ENCODE measurements at regions not wholly inside any gene's neighbourhood (a gene's known extent, or its start where the extent isn't known, plus 50 kb on each side); places are given as distances from the start of the nearest gene placed in this dataset.
A peak's percentile ranks its signal among the peaks of the same experiment; 100 is the strongest.
"Not testable (repeated sequence)": the region's sequence is repeated elsewhere in the genome, so short reads cannot be mapped to it uniquely, and the experiment has no call there.

DNA sequence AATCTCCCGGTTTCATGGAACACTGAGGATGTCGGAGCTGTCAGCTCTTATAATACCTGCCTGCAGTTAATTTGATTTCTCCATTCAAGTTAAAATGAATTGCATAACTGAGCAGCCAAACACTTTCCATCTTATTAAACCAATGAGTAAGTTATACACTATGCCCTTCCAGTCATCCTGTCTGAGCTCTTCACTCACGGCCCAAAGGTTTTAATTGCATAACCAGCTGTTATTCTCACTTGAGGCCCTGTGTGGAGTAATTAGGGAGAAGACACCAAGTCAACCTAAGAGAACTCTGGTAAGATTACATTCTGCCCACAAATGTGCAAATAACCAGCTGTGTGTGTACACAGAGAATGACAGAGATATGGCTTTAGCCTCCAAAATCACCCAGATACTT is 303.5 kb downstream of the TBC1D4 start:
- no peak for DNase-seq (ENCODE audit: low spot score)

DNA sequence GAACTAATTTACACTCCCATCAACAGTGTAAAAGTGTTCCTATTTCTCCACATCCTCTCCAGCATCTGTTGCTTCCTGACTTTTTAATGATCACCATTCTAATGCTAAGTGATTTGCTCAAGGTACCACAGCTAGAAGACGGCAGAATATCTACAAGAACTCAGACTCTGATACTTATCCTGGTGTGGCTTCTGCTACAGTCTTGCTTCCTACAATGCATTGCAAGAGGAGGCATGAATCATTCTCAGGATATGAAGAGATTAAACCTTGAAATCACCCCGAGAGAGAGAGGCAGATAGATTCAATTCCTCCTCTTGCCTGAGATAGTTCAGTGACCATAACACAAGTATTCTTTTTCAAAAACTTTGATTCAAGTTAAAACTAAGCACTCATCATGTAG is 306.4 kb downstream of the TBC1D4 start:
- DNase-seq (ENCODE audit: low spot score): no peak

DNA sequence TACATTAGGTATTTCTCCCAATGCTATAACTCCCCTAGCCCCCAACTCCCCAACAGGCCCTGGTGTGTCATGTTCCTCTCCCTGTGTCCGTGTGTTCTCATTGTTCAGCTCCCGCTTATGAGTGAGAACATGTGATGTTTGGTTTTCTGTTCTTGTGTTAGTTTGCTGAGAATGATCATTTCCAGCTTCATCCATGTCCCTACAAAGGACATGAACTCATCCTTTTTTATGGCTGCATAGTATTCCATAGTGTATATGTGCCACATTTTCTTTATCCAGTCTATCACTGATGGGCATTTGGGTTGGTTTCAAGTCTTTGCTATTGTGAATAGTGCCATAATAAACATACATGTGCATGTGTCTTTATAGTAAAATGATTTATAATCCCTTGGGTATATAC is 306.9 kb downstream of the TBC1D4 start:
- not testable (repeated sequence) for DNase-seq (ENCODE audit: low spot score)

DNA sequence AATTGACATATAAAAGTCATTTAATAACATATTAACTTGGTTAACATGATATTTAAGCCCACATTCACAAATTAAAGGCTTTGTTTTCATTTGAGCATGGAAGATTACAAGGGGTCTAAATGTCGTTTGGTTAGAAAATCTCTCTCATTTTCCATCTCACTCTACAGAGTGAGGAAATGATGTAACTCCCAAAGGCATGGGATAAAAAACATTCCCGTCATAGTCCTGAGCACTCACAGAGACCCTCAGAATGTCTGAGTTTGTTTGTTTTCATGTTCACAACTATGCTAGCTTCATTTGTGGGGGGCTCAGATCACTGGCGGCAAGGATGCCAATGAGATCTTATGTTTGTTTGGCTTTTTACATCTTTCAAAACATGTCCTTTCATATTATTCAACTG is 307.5 kb downstream of the TBC1D4 start:
- no peak for DNase-seq (ENCODE audit: low spot score)

DNA sequence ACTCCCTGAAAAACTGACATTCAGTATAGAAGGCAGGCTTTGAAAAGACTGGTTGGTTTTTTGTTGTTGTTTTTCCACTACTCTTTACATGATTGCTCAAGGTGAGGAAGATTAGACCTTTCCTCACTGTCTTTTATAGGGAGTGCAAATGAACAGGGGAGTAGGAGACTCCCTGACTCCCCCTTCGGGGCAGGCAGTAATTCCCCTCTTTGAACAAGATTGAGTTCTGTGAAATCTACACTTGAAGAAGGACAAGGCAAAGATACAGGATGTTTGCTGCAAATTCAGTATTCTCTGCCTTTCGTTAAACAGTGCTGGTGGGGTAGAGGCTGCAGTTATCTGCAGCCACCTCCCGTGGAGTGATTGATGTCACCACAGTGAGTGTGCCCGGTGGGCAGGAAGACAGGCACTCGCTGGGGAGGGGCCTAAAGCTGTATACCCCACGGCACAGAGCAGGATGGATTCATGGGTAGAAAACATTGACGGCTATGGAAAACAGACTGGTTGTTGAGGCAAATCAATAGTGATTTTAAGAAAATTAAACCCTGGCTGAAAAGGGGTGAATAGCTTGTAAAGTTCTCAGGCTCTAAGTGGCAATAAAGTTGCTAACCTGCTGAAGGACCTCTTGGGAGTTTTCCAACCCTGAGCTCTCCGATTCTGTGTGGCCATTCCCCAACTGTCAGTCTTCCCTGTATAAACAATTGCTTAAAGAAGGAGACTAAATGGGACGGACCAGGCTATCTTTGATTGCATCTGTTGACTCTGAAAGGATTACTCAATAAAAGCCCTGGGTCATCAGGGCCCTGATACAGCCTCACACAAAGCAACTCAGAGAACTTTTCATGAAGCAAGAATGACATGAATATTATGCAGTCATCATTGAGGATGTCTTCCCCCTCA is 308.3 kb downstream of the TBC1D4 start:
- DNase-seq (ENCODE audit: low spot score): no peak

DNA sequence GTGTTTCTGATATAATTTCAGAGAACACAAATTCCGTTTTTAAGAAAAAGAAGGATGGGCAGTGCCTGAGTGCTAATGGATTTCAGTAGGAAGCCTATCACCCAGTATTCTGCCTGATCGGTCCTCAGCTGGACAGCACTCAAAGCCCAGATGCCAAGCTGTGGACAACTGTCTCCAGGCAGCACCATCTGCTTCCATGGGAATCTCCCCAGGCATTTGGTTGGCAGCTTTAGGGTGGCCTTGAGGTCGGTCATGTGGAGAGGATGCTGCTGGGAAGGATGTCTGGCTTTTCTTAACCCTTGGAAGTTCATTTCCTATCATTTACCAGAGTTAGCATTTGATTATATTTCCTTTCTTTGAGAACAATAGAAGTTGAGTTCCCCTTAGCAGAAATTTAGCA is 311.7 kb downstream of the TBC1D4 start:
- no peak for DNase-seq (ENCODE audit: low spot score)

DNA sequence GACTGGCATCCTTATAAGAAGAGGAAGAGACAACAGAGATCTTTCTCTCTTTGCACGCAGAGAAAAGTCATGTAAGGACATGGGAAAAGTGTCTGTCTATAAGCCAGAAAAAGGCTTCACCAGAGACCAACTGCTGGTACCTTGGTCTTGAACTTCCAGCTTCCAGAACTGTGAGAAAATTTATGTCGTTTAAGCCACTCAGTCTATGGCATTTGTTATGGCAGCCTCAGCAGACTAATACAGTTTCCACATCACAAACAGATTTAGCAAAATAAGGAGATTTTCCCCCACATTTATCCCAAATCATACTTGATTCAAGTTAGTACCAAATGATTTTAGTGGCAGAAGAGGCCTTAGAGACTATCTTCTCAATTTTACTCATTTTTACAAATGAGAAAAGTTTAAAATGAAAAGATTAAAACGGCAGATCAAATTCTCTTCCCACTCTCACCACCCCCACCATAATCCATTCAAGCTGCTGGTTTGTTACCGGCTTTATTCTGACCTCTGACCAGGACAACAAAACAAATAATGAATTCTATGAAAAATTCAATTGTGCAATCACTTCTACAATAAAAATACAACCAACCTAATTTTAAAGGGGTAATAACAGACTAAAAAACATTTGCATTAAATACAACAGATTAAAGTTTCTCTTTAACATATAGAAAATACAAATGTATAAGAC is 316.3 kb downstream of the TBC1D4 start:
- no peak for DNase-seq (ENCODE audit: low spot score)

DNA sequence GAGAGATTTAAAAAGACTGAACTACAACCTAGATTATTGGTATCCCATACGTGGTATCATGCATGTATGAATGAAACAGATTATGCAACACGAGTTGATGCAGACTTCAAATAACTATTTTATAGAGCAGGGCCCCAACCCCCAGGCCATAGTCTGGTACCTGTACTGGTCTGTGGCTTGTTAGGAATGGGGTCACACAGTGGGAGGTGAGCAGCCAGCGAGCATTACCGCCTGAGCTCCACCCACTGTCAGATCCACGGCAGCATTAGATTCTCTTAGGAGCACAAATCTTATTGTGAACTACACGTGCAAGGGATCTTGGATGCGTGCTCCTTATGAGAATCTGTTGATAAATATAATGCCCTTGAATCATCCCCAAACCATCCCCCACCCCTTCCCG is 320.2 kb downstream of the TBC1D4 start:
- no peak for DNase-seq (ENCODE audit: low spot score)

DNA sequence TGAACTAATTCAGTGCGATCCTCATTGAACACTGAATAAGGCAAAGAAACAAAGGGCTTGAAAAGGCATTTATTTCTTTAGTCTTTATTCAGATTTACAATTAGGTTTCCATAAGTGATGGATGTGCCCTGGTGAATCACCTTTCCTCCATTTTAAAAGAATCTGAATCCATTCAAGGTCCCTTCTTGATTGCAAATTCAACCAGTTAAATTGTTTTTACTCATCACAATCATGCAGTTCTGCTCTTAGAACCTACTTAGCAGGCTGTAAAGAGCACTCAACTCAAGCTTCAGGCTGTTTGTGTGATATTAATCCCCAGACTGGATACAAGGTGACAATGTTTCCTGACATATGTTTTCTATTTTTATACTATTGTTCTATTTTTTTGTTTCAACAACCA is 321.0 kb downstream of the TBC1D4 start:
- no peak for DNase-seq (ENCODE audit: low spot score)

DNA sequence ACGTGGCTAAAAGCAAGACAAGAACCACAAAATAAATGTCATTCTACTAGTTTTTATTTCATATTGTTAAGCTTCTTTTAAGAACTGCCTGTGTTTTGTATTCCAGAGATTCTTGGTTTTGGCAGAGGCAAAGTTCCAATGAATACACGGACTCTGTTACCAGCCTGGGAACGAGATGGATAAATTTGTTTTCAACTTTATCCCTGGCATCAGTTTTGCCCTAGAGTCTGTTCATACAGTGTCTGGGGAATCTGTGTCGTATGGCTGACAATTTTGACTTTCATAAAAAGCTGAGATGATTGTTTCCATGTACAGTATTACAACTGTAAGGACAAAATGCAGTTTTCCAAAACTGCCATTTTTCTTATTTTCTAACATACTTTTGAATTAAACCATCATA is 327.6 kb downstream of the TBC1D4 start:
- no peak for DNase-seq (ENCODE audit: low spot score)

DNA sequence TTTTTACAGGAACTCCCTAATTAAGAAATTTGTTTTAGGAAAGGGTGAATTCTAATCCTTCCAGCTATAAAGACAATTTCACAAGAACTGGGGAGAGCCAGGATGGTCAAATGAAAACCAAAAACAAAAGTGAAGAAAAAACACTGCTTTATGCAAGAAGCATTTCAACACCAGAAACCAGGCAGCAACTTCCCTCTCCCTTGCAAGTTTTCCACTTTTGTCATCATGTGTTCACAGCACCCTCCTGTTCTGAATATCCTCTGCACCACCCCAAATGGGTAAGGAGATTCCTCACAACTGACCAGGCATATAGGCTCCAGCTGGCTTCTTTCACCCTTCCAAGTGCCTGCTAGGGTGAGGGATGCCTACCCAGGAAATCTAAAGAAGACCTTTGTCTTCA is 328.1 kb downstream of the TBC1D4 start:
- DNase-seq (ENCODE audit: low spot score): no peak

DNA sequence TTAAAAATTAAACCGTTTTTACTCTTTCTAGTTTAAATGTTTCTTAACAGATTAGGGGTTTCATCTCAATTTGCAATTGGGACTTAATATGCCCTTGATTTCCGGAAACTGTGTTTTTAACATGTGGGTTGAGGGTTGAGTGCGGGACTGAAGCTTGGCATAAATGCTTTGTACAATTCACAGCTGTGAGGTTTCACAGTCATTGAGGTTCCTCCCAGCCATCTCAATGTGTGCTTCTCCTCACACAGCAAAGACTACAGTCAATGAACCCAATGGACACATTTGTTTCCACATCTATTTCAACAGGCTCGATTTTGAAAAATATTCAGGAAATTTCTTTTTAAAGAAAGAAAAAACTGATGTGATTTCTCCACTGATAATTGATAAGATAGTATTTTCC is 328.6 kb downstream of the TBC1D4 start:
- DNase-seq (ENCODE audit: low spot score): no peak

DNA sequence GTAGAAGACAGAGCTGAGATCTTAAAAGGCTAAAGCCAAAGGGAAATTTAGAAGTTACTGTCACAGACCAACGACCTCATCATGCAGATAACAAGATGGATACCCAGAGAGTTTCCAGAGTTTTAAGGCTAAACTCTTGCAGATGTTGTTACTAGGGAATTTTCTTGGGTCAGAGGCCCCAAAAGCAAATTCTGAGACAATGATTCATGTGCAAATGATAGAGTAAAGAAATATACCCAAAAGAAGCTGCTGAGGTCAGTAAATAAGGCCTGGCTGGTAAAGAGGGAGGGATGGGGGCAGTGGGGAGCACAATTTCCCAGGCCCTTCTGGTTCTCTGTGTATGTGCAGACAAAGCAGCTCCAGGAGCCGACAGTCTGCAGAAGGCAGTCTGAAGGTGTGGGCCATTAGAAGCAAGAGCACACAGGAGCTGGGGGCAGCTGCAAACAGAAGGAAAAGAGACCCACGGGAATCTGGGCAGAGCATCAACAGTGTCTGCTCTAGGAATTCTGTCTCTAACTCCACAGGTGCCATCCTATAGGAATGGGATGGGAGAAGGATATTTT is 330.8 kb downstream of the TBC1D4 start:
- DNase-seq (ENCODE audit: low spot score): no peak

DNA sequence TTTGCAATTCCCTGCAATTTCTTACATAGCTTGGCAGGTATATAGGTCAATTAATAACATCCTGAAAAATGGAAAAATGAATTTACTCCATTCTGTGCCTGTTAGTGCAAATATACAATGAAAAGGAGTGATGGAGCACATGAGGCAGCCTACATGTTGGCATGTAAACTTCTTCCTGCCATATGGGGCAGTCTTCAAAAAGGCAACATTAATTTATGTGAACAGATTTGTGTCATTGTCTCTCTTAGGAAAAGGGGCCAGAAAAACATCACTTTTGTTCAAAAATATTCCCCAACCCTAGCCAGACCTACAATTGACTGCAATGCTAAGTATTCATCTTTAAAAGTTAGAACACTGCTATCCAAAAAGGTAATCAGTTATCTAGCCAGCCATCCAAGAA is 332.2 kb downstream of the TBC1D4 start:
- DNase-seq (ENCODE audit: low spot score): no peak

DNA sequence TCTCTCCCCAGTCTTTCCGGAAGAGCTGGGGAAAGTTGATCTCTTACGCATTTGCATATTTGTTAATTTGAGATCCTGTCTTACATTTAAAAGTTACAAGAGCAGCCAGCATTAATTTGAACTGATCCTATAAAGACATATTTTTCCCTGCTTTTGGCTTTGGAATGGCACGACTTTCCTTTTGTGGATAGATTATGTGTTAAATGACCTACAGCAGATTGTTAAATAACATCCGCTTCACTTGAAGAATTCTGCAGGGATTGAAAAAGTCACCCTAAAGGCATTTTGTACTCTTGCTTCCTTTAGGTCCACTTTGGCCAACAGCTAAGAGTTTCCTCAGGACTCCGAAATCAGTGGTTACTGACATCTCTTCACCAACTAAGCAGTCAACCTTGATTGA is 334.0 kb downstream of the TBC1D4 start:
- DNase-seq (ENCODE audit: low spot score): no peak

DNA sequence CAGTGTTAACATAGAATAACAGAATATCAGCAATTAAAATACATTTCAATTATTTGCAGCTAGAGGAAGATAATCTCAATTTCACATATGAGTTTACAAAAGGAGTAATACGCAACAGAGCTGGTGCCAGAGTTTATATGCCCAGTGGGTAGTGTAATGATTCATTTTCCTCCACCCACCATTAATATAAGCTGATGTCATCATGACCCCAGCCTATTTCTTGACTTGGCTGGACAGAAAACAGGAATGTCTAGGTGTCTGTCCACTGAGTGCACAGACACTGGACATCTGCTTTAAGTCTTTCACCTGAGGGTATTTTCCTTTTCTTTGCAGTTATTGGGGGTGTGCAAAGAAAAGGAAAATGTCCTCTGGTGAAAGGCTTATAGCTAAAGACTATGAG is 335.5 kb downstream of the TBC1D4 start:
- DNase-seq (ENCODE audit: low spot score): no peak

DNA sequence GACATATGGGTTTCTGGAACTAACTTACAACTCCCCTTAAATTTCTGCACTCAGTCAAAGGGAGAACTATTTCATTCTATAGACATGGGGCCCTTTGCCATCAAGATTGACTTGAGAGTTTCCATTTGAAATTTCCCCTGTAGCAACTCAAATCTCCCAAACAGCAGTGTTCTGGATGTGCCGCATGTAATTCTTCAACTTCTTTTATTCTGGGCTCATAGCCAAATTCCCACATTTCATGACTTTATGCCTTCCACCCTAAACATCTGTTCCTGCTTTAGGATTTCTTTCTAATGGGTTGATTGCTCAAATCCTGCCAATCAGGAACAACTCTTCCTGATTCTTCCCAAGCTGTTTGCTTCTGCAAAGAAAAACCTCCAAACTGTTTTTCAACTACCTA is 336.0 kb downstream of the TBC1D4 start:
- DNase-seq (ENCODE audit: low spot score): no peak

DNA sequence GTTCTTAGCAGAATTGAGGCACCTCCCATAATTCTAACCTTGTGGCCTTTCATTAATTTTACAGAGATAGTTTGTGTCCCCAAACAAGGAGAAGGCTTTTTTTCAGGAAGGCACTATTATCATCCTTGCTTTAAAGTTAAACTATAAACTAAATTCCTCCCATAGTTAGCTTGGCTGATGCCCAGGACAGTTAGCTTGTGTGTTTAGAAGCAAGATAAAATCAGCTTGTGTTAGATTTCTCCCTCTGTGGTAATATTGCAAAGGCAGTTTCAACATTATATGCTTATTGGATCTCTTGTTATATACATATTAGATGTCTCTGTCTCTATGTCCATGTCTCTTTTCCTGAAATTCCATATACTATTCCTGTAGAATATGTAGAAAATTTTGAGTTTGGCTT is 342.7 kb downstream of the TBC1D4 start:
- no peak for DNase-seq (ENCODE audit: low spot score)

DNA sequence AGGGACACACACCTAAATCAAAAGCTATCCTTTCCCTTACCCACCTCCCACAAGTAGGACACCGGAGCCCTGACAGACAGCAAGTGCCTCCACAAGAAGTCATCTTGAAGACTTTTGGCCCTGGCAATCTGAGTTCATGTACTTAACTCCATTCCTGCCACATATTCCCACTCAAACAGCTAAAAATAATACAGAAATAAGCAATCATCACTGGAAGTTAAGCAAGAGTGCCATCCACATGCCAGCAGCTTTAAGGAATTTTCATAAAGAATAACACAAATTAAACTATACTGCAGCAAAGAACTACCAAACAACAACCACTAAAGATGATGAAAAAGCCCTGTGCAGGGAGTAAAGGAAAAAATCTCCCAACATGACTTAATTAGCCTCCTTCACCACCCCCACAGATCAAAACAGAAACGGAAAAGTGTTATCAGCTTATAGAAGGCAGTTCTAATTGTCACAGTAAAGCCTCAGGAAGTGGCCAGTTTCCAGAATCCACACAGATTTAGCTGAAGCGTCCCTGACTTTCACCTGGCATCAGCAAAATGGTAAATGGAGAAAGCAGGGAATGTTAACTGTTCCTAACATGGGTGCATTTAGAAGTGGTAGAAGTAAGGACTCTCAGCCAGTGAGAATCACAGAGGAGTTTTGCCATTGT is 343.9 kb downstream of the TBC1D4 start:
- DNase-seq (ENCODE audit: low spot score): no peak

DNA sequence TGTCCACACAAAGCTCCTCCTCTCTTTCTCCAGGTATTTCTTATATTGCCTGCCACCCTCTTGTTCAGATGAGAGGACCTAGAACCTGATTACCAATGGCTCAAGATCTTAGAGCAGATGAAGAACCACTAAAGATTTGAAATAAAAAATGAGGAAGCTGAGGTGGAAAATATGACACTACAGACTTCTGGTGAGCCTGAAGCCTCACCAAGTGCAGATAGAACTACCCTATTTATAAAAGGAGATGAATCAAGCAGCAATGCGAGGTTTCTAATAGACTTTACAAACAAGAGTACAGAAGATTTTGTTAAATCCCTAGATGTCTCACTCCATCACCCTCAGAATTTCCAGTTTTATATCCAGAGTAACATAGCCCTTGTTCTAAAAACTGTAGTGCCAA is 345.8 kb downstream of the TBC1D4 start:
- no peak for DNase-seq (ENCODE audit: low spot score)

DNA sequence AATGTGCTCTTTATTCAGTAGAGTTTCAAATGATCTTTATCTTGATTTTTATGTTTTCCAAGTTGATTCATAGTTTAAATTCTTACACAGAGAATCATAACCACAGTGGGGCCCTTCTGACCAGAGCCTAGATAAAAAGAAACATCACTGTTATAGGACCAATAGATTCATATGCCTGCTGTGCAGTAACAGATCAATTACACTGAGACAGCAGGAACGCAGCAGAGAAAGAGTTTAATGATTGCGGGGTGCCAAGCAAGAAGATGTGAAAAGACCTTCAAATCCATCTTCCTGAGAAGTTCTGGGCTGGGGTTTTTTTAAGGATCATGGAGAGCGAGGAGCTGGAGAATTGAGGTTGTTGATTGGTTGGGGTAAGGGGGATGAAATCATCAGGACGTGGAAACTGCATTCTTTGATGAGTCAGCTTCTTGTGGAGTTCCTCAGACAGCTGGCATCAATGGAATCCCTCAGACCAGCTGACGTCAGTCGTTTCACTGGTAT is 346.6 kb downstream of the TBC1D4 start:
- peak; percentile 66 for DNase-seq (ENCODE audit: low spot score)
